ENCODE measurements at regions not wholly inside any gene's neighbourhood (a gene's known extent, or its start where the extent isn't known, plus 50 kb on each side); places are given as distances from the start of the nearest gene placed in this dataset.

DNA sequence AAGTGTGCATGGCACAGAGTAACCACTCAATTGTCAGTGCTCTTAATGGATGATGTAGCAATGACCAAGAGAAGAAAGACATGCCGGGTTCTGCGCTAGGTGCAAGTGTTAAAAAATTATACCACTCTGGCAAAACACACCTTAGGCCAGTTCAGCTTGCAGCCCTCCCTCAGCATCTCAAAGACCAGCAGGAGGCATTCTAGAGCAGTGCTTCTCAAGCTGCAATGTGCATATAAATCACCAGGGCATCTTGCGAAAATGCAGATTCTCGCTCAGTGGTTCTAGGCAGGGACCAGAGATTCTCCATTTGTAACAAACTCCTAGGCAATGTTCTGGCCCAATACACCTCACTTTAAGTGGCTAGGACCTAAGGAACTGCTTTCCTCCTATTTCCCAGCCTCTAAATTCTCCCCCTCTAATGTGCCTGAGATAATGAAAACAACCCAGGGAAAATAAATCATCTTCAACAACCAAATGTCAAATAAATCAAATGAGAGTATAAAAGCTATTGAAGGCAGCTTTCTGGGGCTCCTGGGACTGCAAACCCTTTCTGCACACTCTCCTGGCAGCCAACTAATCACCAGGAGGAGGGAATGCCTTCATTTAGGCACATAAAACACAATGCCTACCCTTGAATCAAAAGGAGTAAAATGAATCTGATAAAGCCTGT is 337.2 kb upstream of the API5 start:
- Histone ChIP-seq H3K27me3 (ENCODE audit: insufficient read depth, poor library complexity, severe bottlenecking) (no peaks in the 10 kb centered on the region), H3K27ac (replicated peaks) (no peak overlapping the region), H3K4me3 (replicated peaks; ENCODE audit: insufficient read depth, low read length) (no peak overlapping the region)
- TF ChIP-seq SPI1 (IDR thresholded peaks at IDR 0.05; ENCODE audit: borderline replicate concordance, low read depth) (no peak), POLR2AphosphoS5 (IDR thresholded peaks at IDR 0.05; ENCODE audit: low read depth) (no peak), CTCF (IDR thresholded peaks at IDR 0.05; ENCODE audit: insufficient read depth, low read length) (no peak), REST (IDR thresholded peaks at IDR 0.05; ENCODE audit: insufficient replicate concordance, low read depth) (no peak), GABPA (IDR thresholded peaks at IDR 0.05; ENCODE audit: low read depth) (no peak)
- no peak for DNase-seq (ENCODE audit: low read depth in 1 of 2, low spot score in 1 of 2)

- Histone ChIP-seq H3K27ac (replicated peaks) (no peak overlapping the region), H3K4me3 (replicated peaks; ENCODE audit: insufficient read depth, low read length) (no peak overlapping the region)
Observed at GRCh38 chr11:42975180-42975529, 336.6 kb upstream of the API5 start.

DNA sequence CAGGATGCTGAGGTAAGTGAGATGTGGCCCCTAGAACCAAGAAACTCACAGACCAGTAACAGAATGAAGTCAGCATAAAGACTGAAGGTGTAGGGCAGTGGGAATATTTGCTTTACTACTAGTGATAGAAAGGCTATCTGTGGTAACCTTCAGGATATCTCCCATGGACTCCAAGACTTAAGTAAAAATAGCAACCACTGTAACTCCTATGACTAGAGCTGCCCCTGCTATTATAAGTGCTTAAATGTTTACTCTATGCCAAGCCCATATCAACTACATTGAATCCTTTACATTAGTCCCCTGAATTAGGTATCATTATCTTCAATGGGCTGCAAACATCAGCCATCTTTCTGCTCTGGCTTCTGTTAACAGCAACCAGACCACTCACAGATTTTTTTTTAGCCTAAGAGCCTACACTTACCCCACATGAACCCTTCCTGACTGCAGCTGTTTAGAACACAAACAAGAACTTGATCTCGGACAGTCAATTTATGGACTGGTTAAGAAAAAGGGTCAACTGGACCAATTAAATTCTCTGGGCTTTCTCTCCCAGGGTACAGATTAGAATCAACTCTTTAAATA is 335.1 kb upstream of the API5 start:
- no peak for DNase-seq (ENCODE audit: low read depth in 1 of 2, low spot score in 1 of 2)
- Histone ChIP-seq H3K27ac (replicated peaks) (no peak overlapping the region), H3K27me3 (ENCODE audit: insufficient read depth, poor library complexity, severe bottlenecking) (no peaks in the 10 kb centered on the region), H3K4me3 (replicated peaks; ENCODE audit: insufficient read depth, low read length) (no peak overlapping the region)
- TF ChIP-seq GABPA (IDR thresholded peaks at IDR 0.05; ENCODE audit: low read depth) (no peak), POLR2AphosphoS5 (IDR thresholded peaks at IDR 0.05; ENCODE audit: low read depth) (no peak), REST (IDR thresholded peaks at IDR 0.05; ENCODE audit: insufficient replicate concordance, low read depth) (no peak), CTCF (IDR thresholded peaks at IDR 0.05; ENCODE audit: insufficient read depth, low read length) (no peak), SPI1 (IDR thresholded peaks at IDR 0.05; ENCODE audit: borderline replicate concordance, low read depth) (no peak)

More at GRCh38 chr11:42975180-42975529, 336.6 kb upstream of the API5 start:
- DNase-seq (ENCODE audit: low read depth in 1 of 2, low spot score in 1 of 2) = no peak
- H3K27me3 ChIP-seq (ENCODE audit: insufficient read depth, poor library complexity, severe bottlenecking) = no peaks in the 10 kb centered on the region
- TF ChIP-seq SPI1 (IDR thresholded peaks at IDR 0.05; ENCODE audit: borderline replicate concordance, low read depth) (no peak), POLR2AphosphoS5 (IDR thresholded peaks at IDR 0.05; ENCODE audit: low read depth) (no peak), REST (IDR thresholded peaks at IDR 0.05; ENCODE audit: insufficient replicate concordance, low read depth) (no peak)
